ENCODE measurements at regions not wholly inside any gene's neighbourhood (a gene's known extent, or its start where the extent isn't known, plus 50 kb on each side); places are given as distances from the start of the nearest gene placed in this dataset.

GRCh38 chr6:56821005-56821432, 133.9 kb upstream of the BEND6 start (continued):
- TF ChIP-seq ZNF646 (CRISPR knock-in tag; IDR thresholded peaks at IDR 0.05) = no peak
- no peak for TF ChIP-seq MIER2 (CRISPR knock-in tag; IDR thresholded peaks at IDR 0.05)
- no peak for TF ChIP-seq AHDC1 (CRISPR knock-in tag; IDR thresholded peaks at IDR 0.05; ENCODE audit: borderline replicate concordance)
- no peak for TF ChIP-seq TFDP1 (CRISPR knock-in tag; IDR thresholded peaks at IDR 0.05; ENCODE audit: borderline replicate concordance)
- no peak for TF ChIP-seq ZNF761 (CRISPR knock-in tag; conservative IDR thresholded peaks at IDR 0.05)
- no peak for TF ChIP-seq SAP130 (CRISPR knock-in tag; IDR thresholded peaks at IDR 0.05; ENCODE audit: low read depth)
- TF ChIP-seq ATF3 (CRISPR knock-in tag; IDR thresholded peaks at IDR 0.05) = no peak
- no peak for TF ChIP-seq HES4 (CRISPR knock-in tag; IDR thresholded peaks at IDR 0.05; ENCODE audit: borderline replicate concordance)
- TF ChIP-seq MAFK (conservative IDR thresholded peaks at IDR 0.05 in 1 of 2, IDR thresholded peaks at IDR 0.05 in 1 of 2; ENCODE audit: low read length in 2 of 2) = no peak
- no peak for TF ChIP-seq NFKBIZ (CRISPR knock-in tag; IDR thresholded peaks at IDR 0.05)
- TF ChIP-seq ZNF275 (CRISPR knock-in tag; IDR thresholded peaks at IDR 0.05; ENCODE audit: borderline replicate concordance) = no peak
- no peak for TF ChIP-seq NFE2L2 (IDR thresholded peaks at IDR 0.05; ENCODE audit: low read length)
- no peak for TF ChIP-seq ZNF276 (CRISPR knock-in tag; IDR thresholded peaks at IDR 0.05; ENCODE audit: low read depth)

All from HepG2 (cell line).